SJSA1 (cell line): ENCODE measurements at regions not wholly inside any gene's neighbourhood (a gene's known extent, or its start where the extent isn't known, plus 50 kb on each side); places are given as distances from the start of the nearest gene placed in this dataset.

Experiments used
- DNase-seq, 2 experiments: peaks; one replicate each; pipeline ENCODE4 v3.0.0-alpha.2; 2015 to 2020; ENCODE audit warnings: low spot score in 2 of 2, low read depth in 1 of 2
- H3K27ac ChIP-seq: fragments of 250-450 bp; sonication (Bioruptor Pico); 2 replicates; pipeline ENCODE4 v1.5.1; 2020; ENCODE audit warnings: mild to moderate bottlenecking, moderate library complexity
- H3K27me3 ChIP-seq: fragments of 250-450 bp; sonication (Bioruptor Pico); replicated peaks from 2 replicates; pipeline ENCODE4 v1.5.1; 2020; ENCODE audit warnings: mild to moderate bottlenecking, moderate library complexity
- H3K36me3 ChIP-seq: fragments of 250-450 bp; sonication (Bioruptor Pico); 2 replicates; pipeline ENCODE4 v1.5.1; 2020; ENCODE audit warnings: mild to moderate bottlenecking
- H3K4me1 ChIP-seq: fragments of 250-450 bp; sonication (Bioruptor Pico); replicated peaks from 2 replicates; pipeline ENCODE4 v1.6.1; 2021; ENCODE audit warnings: mild to moderate bottlenecking
- H3K4me3 ChIP-seq: fragments of 250-450 bp; sonication (Bioruptor Pico); 2 replicates; pipeline ENCODE4 v1.5.1; 2020; ENCODE audit warnings: mild to moderate bottlenecking
- H3K9me3 ChIP-seq: fragments of 250-450 bp; sonication (Bioruptor Pico); replicated peaks from 2 replicates; pipeline ENCODE4 v1.5.1; 2020; ENCODE audit warnings: mild to moderate bottlenecking

GRCh38 chr22:27222178-27222577 is 564.8 kb downstream of the MIAT start:
- H3K4me1 ChIP-seq: peaks cover 39% of the 10 kb centered on the region
- DNase-seq: no peak
- H3K36me3 ChIP-seq: peaks cover 12% of the 10 kb centered on the region
- H3K4me3 ChIP-seq: no peak overlapping the region
- no peak overlapping the region for H3K27ac ChIP-seq
- H3K9me3 ChIP-seq: peaks cover 10% of the 10 kb centered on the region
- no peaks in the 10 kb centered on the region for H3K27me3 ChIP-seq

- Histone ChIP-seq H3K9me3 (peaks cover 10% of the 10 kb centered on the region), H3K27ac (peak overlapping the region; percentile 90), H3K4me1 (peaks cover 39% of the 10 kb centered on the region), H3K4me3 (no peak overlapping the region), H3K36me3 (peaks cover 12% of the 10 kb centered on the region), H3K27me3 (no peaks in the 10 kb centered on the region)
- DNase-seq: peak; percentile 86 to 96
Measured at GRCh38 chr22:27223317-27224177, 566.2 kb downstream of the MIAT start.

- H3K9me3 ChIP-seq: peaks cover 10% of the 10 kb centered on the region
- DNase-seq: peak; percentile 76
- H3K27ac ChIP-seq: peak overlapping the region; percentile 86
- H3K4me1 ChIP-seq: peaks cover 39% of the 10 kb centered on the region
- H3K27me3 ChIP-seq: no peaks in the 10 kb centered on the region
- H3K4me3 ChIP-seq: no peak overlapping the region
- H3K36me3 ChIP-seq: peaks cover 12% of the 10 kb centered on the region
Measured at GRCh38 chr22:27224485-27225374, 567.3 kb downstream of the MIAT start.

GRCh38 chr22:27226666-27227065 is 569.3 kb downstream of the MIAT start:
- Histone ChIP-seq H3K9me3 (peaks cover 10% of the 10 kb centered on the region), H3K36me3 (peaks cover 12% of the 10 kb centered on the region), H3K27me3 (no peaks in the 10 kb centered on the region), H3K4me1 (peaks cover 39% of the 10 kb centered on the region), H3K4me3 (no peak overlapping the region), H3K27ac (peak overlapping the region; percentile 86)
- peak in 1 of 2 experiments; percentile 63 for DNase-seq

GRCh38 chr22:27228771-27229170 is 571.4 kb downstream of the MIAT start:
- H3K36me3 ChIP-seq: no peaks in the 10 kb centered on the region
- H3K9me3 ChIP-seq: no peaks in the 10 kb centered on the region; the same call in 1 of the 2 replicates
- no peak overlapping the region for H3K4me3 ChIP-seq
- no peaks in the 10 kb centered on the region for H3K27me3 ChIP-seq
- no peak for DNase-seq
- no peak overlapping the region for H3K27ac ChIP-seq
- peaks cover 32% of the 10 kb centered on the region for H3K4me1 ChIP-seq

- Histone ChIP-seq H3K27me3 (no peaks in the 10 kb centered on the region), H3K27ac (no peak overlapping the region)
Measured at GRCh38 chr22:27230189-27230588, 571.4 kb downstream of the MN1 start.

GRCh38 chr22:27231266-27231665 is 570.3 kb downstream of the MN1 start:
- DNase-seq: no peak
- no peaks in the 10 kb centered on the region; the same call in 1 of the 2 replicates for H3K9me3 ChIP-seq
- H3K27ac ChIP-seq: no peak overlapping the region
- no peak overlapping the region for H3K4me3 ChIP-seq
- no peaks in the 10 kb centered on the region for H3K36me3 ChIP-seq
- peaks cover 7% of the 10 kb centered on the region for H3K4me1 ChIP-seq
- H3K27me3 ChIP-seq: no peaks in the 10 kb centered on the region

More at GRCh38 chr22:27230189-27230588, 571.4 kb downstream of the MN1 start:
- H3K9me3 ChIP-seq: no peaks in the 10 kb centered on the region; the same call in 1 of the 2 replicates
- H3K4me3 ChIP-seq: no peak overlapping the region
- DNase-seq: no peak
- peaks cover 17% of the 10 kb centered on the region for H3K4me1 ChIP-seq
- no peaks in the 10 kb centered on the region for H3K36me3 ChIP-seq

- no peak for DNase-seq
- no peaks in the 10 kb centered on the region for H3K27me3 ChIP-seq
- no peaks in the 10 kb centered on the region for H3K4me1 ChIP-seq
- H3K27ac ChIP-seq: no peak overlapping the region
- H3K9me3 ChIP-seq: no peaks in the 10 kb centered on the region
- H3K36me3 ChIP-seq: no peaks in the 10 kb centered on the region
- no peak overlapping the region for H3K4me3 ChIP-seq
Measured at GRCh38 chr22:27232077-27232476, 569.5 kb downstream of the MN1 start.

GRCh38 chr22:27237080-27237741 is 564.3 kb downstream of the MN1 start:
- Histone ChIP-seq H3K4me3 (no peak overlapping the region), H3K9me3 (no peaks in the 10 kb centered on the region), H3K27me3 (no peaks in the 10 kb centered on the region), H3K27ac (no peak overlapping the region), H3K4me1 (peaks cover 24% of the 10 kb centered on the region), H3K36me3 (no peaks in the 10 kb centered on the region)
- DNase-seq: no peak

GRCh38 chr22:27238935-27239510 is 562.5 kb downstream of the MN1 start:
- Histone ChIP-seq H3K4me3 (no peak overlapping the region), H3K36me3 (no peaks in the 10 kb centered on the region), H3K27me3 (no peaks in the 10 kb centered on the region), H3K4me1 (peaks cover 24% of the 10 kb centered on the region), H3K27ac (peak overlapping the region; percentile 70), H3K9me3 (no peaks in the 10 kb centered on the region)
- peak; percentile 87 to 93 for DNase-seq

GRCh38 chr22:27239520-27239919 is 562.0 kb downstream of the MN1 start:
- H3K27ac ChIP-seq: peak overlapping the region; percentile 70
- no peaks in the 10 kb centered on the region for H3K9me3 ChIP-seq
- no peaks in the 10 kb centered on the region for H3K36me3 ChIP-seq
- peaks cover 24% of the 10 kb centered on the region for H3K4me1 ChIP-seq
- no peak for DNase-seq
- H3K4me3 ChIP-seq: no peak overlapping the region
- H3K27me3 ChIP-seq: no peaks in the 10 kb centered on the region

GRCh38 chr22:27240298-27241075 is 561.1 kb downstream of the MN1 start:
- Histone ChIP-seq H3K27me3 (no peaks in the 10 kb centered on the region), H3K27ac (no peak overlapping the region), H3K9me3 (no peaks in the 10 kb centered on the region), H3K4me1 (peaks cover 24% of the 10 kb centered on the region), H3K36me3 (no peaks in the 10 kb centered on the region), H3K4me3 (no peak overlapping the region)
- DNase-seq: no peak
